ENCODE measurements at regions not wholly inside any gene's neighbourhood (a gene's known extent, or its start where the extent isn't known, plus 50 kb on each side); places are given as distances from the start of the nearest gene placed in this dataset.

GRCh38 chr4:156298230-156298629 lies 344.6 kb upstream of the CTSO start:
- H3K27me3 ChIP-seq (ENCODE audit: control insufficient read depth, insufficient read depth, low read length) = no peaks in the 10 kb centered on the region
- H3K9ac ChIP-seq (ENCODE audit: low read depth, low read length) = no peak overlapping the region
- H3K23ac ChIP-seq (ENCODE audit: low read depth, low read length) = no peak overlapping the region
- no peaks in the 10 kb centered on the region for H3K9me1 ChIP-seq (ENCODE audit: insufficient read depth, low read length)
- dilution Hi-C loops (cut with HindIII; ENCODE audit: low sequenced_read_pairs, unreplicated experiment) (no loop called here), intact Hi-C loops (cut with micrococcal nuclease) (loop anchor here (10.0 kb wide), 2 partner anchors 477 to 747 kb away; no protein-coding TSS in a partner anchor), in situ Hi-C loops (cut with MboI; ENCODE audit: low sequenced_read_pairs) (no loop called here)
- H3K79me1 ChIP-seq (ENCODE audit: low read depth in 1 of 2, low read length in 2 of 2) = no peaks in the 10 kb centered on the region
- H2AK9ac ChIP-seq (replicated peaks; ENCODE audit: low read depth, low read length, poor library complexity) = no peak overlapping the region
- H3K4ac ChIP-seq (ENCODE audit: low read depth, low read length) = no peak overlapping the region
- no peaks in the 10 kb centered on the region for H3K36me3 ChIP-seq (ENCODE audit: control insufficient read depth, insufficient read depth, low read length)
- H3K56ac ChIP-seq (ENCODE audit: extremely low read depth, insufficient read depth, low read length) = no peak overlapping the region
- ChIA-PET POLR2A (ENCODE audit: unreplicated experiment) (no interaction called here), CTCF (no interaction called here)
- H3K4me1 ChIP-seq (ENCODE audit: control insufficient read depth, insufficient read depth, low read length) = no peaks in the 10 kb centered on the region; the same call in 1 of the 2 replicates
- H4K20me1 ChIP-seq (ENCODE audit: insufficient read depth, low read length) = no peaks in the 10 kb centered on the region
- H2BK15ac ChIP-seq (ENCODE audit: low read depth, low read length) = no peak overlapping the region
- H3K9me3 ChIP-seq (ENCODE audit: control insufficient read depth, insufficient read depth, low read length) = no peaks in the 10 kb centered on the region
- no peak for TF ChIP-seq POLR2A (IDR thresholded peaks at IDR 0.05; ENCODE audit: low read depth, low read length)
- peak; percentile 31; the same call in 1 of the 2 replicates for TF ChIP-seq BHLHE40 (IDR thresholded peaks at IDR 0.05; ENCODE audit: low read depth, low read length)
- no peak for TF ChIP-seq MAZ (IDR thresholded peaks at IDR 0.05; ENCODE audit: borderline replicate concordance, low read depth, low read length)
- no peak for TF ChIP-seq SMC3 (IDR thresholded peaks at IDR 0.05; ENCODE audit: low read depth, low read length)
- TF ChIP-seq RCOR1 (IDR thresholded peaks at IDR 0.05; ENCODE audit: insufficient replicate concordance, low read length) = peak; percentile 66
- no peak for TF ChIP-seq MAFK (IDR thresholded peaks at IDR 0.05; ENCODE audit: low read depth, low read length)
- no peak for TF ChIP-seq RAD21 (IDR thresholded peaks at IDR 0.05; ENCODE audit: low read length)
- no peak overlapping the region for H3K4me3 ChIP-seq (ENCODE audit: insufficient read depth, low read depth, low read length)
- no peak overlapping the region for H4K91ac ChIP-seq (ENCODE audit: insufficient read depth, low read depth, low read length)
- no peak overlapping the region for H2AK5ac ChIP-seq (ENCODE audit: low read depth, low read length)
- H2BK20ac ChIP-seq (ENCODE audit: low read depth, low read length) = no peak overlapping the region
- DNase-seq (peak; percentile 97), ATAC-seq (ENCODE audit: low read depth) (peak; percentile 79)
- no peak overlapping the region for H2BK120ac ChIP-seq (ENCODE audit: low read depth, low read length)
- no peak overlapping the region for H2AFZ ChIP-seq (replicated peaks; ENCODE audit: low read length, poor library complexity)
- H4K8ac ChIP-seq (ENCODE audit: low read depth in 2 of 2, low read length in 2 of 2) = no peak overlapping the region
- H3K14ac ChIP-seq (replicated peaks; ENCODE audit: low read depth, low read length) = no peak overlapping the region
- H4K5ac ChIP-seq (ENCODE audit: low read depth, low read length) = no peak overlapping the region
- no peak overlapping the region for H3K27ac ChIP-seq (ENCODE audit: insufficient read depth, low read length)
- H3K4me2 ChIP-seq (ENCODE audit: low read depth, low read length) = no peak overlapping the region
- H2BK5ac ChIP-seq (ENCODE audit: low read depth, low read length, poor library complexity, severe bottlenecking) = no peak overlapping the region
- no peak overlapping the region for H3K18ac ChIP-seq (ENCODE audit: low read depth, low read length)
- BruUV-seq (replicated peaks) = no TSS peak
